Endothelial cell of umbilical vein (primary cell): ENCODE measurements at regions not wholly inside any gene's neighbourhood (a gene's known extent, or its start where the extent isn't known, plus 50 kb on each side); places are given as distances from the start of the nearest gene placed in this dataset.

Source experiments
- BruUV-seq: library from RNA; stranded (reverse); fragments of 400-500 nt; replicated peaks from 2 replicates; lab custom pipeline; 2021; lab: Mats Ljungman, UMichigan
- CTCF ChIA-PET: fragments of 300-600, 350-600 bp; sonication (Branson Sonifier 250); formaldehyde crosslinking; loops from one replicate; lab custom pipeline; 2021; ENCODE audit warnings: antibody characterized with exemption, inconsistent platforms; lab: Charles Lee
- POLR2A ChIA-PET: fragments of 300-600, 350-600 bp; sonication (Branson Sonifier 250); formaldehyde crosslinking; loops from one replicate; lab custom pipeline; 2021; ENCODE audit warnings: antibody characterized with exemption, inconsistent platforms; lab: Charles Lee
- DNase-seq: peaks from one replicate; pipeline ENCODE4 v3.0.0-alpha.2; 2011; ENCODE audit warnings: low read depth, low spot score
- FAIRE-seq: peaks from 2 replicates; lab custom pipeline; 2011; peaks lifted over from hg19 to GRCh38; lab: Jason Lieb, UNC
- H2AFZ ChIP-seq: 2 replicates; pipeline ENCODE4 v1.6.0; 2012; ENCODE audit warnings: low read depth, low read length, control low read depth, inconsistent platforms
- H3K27ac ChIP-seq: 2 replicates; pipeline ENCODE4 v1.5.1; 2011; ENCODE audit warnings: low read depth, mild to moderate bottlenecking, control low read depth, low read length, moderate library complexity; ENCODE audit not compliant: insufficient read depth
- H3K27me3 ChIP-seq, 2 experiments: 2 replicates each; pipeline versions ENCODE4 v1.6.0 to v1.6.1; 2011; ENCODE audit warnings: low read length in 2 of 2, mixed read lengths in 1 of 2; ENCODE audit not compliant: control insufficient read depth in 2 of 2, insufficient read depth in 2 of 2
- H3K36me3 ChIP-seq, 2 experiments: 2 replicates in 1 of 2; 3 replicates in 1 of 2; pipeline ENCODE4 v1.5.1; 2011; ENCODE audit warnings: low read length in 2 of 2, mild to moderate bottlenecking in 1 of 2, moderate library complexity in 1 of 2; ENCODE audit not compliant: control insufficient read depth in 2 of 2, insufficient read depth in 2 of 2; ENCODE audit errors: extremely low read depth in 1 of 2
- H3K4me1 ChIP-seq: 3 replicates; pipeline ENCODE4 v1.5.1; 2011; ENCODE audit warnings: mild to moderate bottlenecking, low read length; ENCODE audit not compliant: control insufficient read depth, insufficient read depth; ENCODE audit errors: extremely low read depth
- H3K4me2 ChIP-seq: 2 replicates; pipeline ENCODE4 v1.6.1; 2011; ENCODE audit warnings: low read length, control low read depth, mixed read lengths; ENCODE audit not compliant: insufficient read depth
- H3K4me3 ChIP-seq, 3 experiments: fragments of 200-600 bp in 1 of 3; sonication (generic), shearing (Covaris generic) in 1 of 3; replicated peaks in 1 of 3; 2 replicates each; pipeline ENCODE4 v1.5.1; 2011 to 2016; ENCODE audit warnings: control low read depth in 3 of 3, low read length in 3 of 3, mild to moderate bottlenecking in 2 of 3, inconsistent platforms in 1 of 3, low read depth in 1 of 3, moderate library complexity in 1 of 3; ENCODE audit not compliant: insufficient read depth in 1 of 3
- H3K79me2 ChIP-seq: 2 replicates; pipeline ENCODE4 v1.6.0; 2012; ENCODE audit warnings: low read length, inconsistent platforms; ENCODE audit not compliant: control insufficient read depth, insufficient read depth
- H3K9ac ChIP-seq: replicated peaks from 2 replicates; pipeline ENCODE3; 2011; ENCODE audit warnings: low read length, control low read depth; ENCODE audit not compliant: insufficient read depth; ENCODE audit errors: extremely low read depth
- H3K9me1 ChIP-seq: replicated peaks from 3 replicates; pipeline ENCODE4 v1.6.0; 2011; ENCODE audit warnings: mild to moderate bottlenecking, low read length; ENCODE audit not compliant: control insufficient read depth, insufficient read depth; ENCODE audit errors: extremely low read depth
- H3K9me3 ChIP-seq: replicated peaks from 2 replicates; pipeline ENCODE4 v1.5.1; 2012; ENCODE audit warnings: low read length, inconsistent platforms; ENCODE audit not compliant: control insufficient read depth, insufficient read depth
- H4K20me1 ChIP-seq: replicated peaks from 2 replicates; pipeline ENCODE3; 2011; ENCODE audit warnings: mild to moderate bottlenecking, low read length; ENCODE audit not compliant: control insufficient read depth, insufficient read depth; ENCODE audit errors: extremely low read depth
- CTCF ChIP-seq, 2 donors: IDR thresholded peaks; 1 replicate in 1 of 2; 2 replicates in 1 of 2; pipeline ENCODE4 v1.5.1; 2011; ENCODE audit warnings: low read length in 2 of 2, mild to moderate bottlenecking in 2 of 2, moderate library complexity in 2 of 2, control low read depth in 1 of 2, inconsistent platforms in 1 of 2, low read depth in 1 of 2; ENCODE audit not compliant: insufficient read depth in 1 of 2; ENCODE audit errors: extremely low read depth in 1 of 2
- EZH2 ChIP-seq: IDR thresholded peaks from 2 replicates; pipeline ENCODE4 v1.6.1; 2012; ENCODE audit warnings: borderline replicate concordance, low read depth, mild to moderate bottlenecking, moderate library complexity, low read length, inconsistent platforms; ENCODE audit not compliant: severe bottlenecking
- FOS ChIP-seq: IDR thresholded peaks from 2 replicates; pipeline ENCODE4 v1.6.1; 2011; ENCODE audit warnings: mild to moderate bottlenecking, low read length, moderate library complexity, borderline replicate concordance; ENCODE audit not compliant: insufficient read depth
- GATA2 ChIP-seq: IDR thresholded peaks from 2 replicates; pipeline ENCODE4 v1.7.0; 2011; ENCODE audit warnings: low read depth, mild to moderate bottlenecking, moderate library complexity, mixed read lengths, low read length; ENCODE audit not compliant: insufficient read length, insufficient read depth
- JUN ChIP-seq: IDR thresholded peaks from 2 replicates; pipeline ENCODE4 v1.6.1; 2011; ENCODE audit warnings: borderline replicate concordance, low read depth; ENCODE audit not compliant: insufficient read length, insufficient read depth
- MAX ChIP-seq: IDR thresholded peaks from 2 replicates; pipeline ENCODE4 v1.6.1; 2011; ENCODE audit not compliant: insufficient read depth, insufficient read length
- MYC ChIP-seq: IDR thresholded peaks from one replicate; pipeline ENCODE4 v1.6.1; 2011; ENCODE audit warnings: mild to moderate bottlenecking, low read depth, low read length
- POLR2A ChIP-seq: IDR thresholded peaks from 2 replicates; pipeline ENCODE4 v1.6.1; 2012; ENCODE audit warnings: low read depth, mild to moderate bottlenecking, control low read depth, low read length
- POLR2AphosphoS5 ChIP-seq: IDR thresholded peaks from 2 replicates; pipeline ENCODE4 v1.6.1; 2012; ENCODE audit warnings: low read depth, mild to moderate bottlenecking, control low read depth, low read length, moderate library complexity; ENCODE audit not compliant: insufficient read depth
- dilution Hi-C: fragments of 300-500 bp; cut with MboI; formaldehyde crosslinking; loops from one replicate; pipeline ENCODE4 v1.15.0; 2019; ENCODE audit warnings: low sequenced_read_pairs; ENCODE audit not compliant: extremely low pct_ligation_motif_present
- intact Hi-C: fragments of 100-400 bp; cut with micrococcal nuclease; formaldehyde crosslinking; loops from one replicate; pipeline ENCODE4 v1.10.0; 2022

- intact Hi-C loops (no loop called here), dilution Hi-C loops (no loop called here)
- no peaks in the 10 kb centered on the region for H3K36me3 ChIP-seq
- no peaks in the 10 kb centered on the region for H3K79me2 ChIP-seq
- BruUV-seq, result no TSS peak
- DNase-seq, result no peak
- H3K9me1 ChIP-seq, result no peaks in the 10 kb centered on the region
- H3K27me3 ChIP-seq, result no peaks in the 10 kb centered on the region
- H3K9me3 ChIP-seq, result no peaks in the 10 kb centered on the region
- no peaks in the 10 kb centered on the region for H3K4me1 ChIP-seq
- H2AFZ ChIP-seq, result no peak overlapping the region
- no peak for TF ChIP-seq MYC
- no peak for TF ChIP-seq POLR2AphosphoS5
- TF ChIP-seq MAX, result no peak
- no peak for TF ChIP-seq JUN
- no peak for TF ChIP-seq GATA2
- no peak for TF ChIP-seq POLR2A
- no peak for TF ChIP-seq FOS
- no peak for TF ChIP-seq CTCF (IDR thresholded peaks at IDR 0.05; ENCODE audit: extremely low read depth in 1 of 2, insufficient read depth in 1 of 2, low read depth in 1 of 2, low read length in 2 of 2)
- no peak for TF ChIP-seq EZH2
- CTCF ChIA-PET, result interaction anchor here (1.4 to 1.6 kb wide), 2 partner anchors 12 to 69 kb away, joined by 3 to 4 read pairs; no protein-coding TSS in a partner anchor
- H3K27ac ChIP-seq, result no peak overlapping the region
- no peak overlapping the region for H3K4me3 ChIP-seq
- no peak for FAIRE-seq
- H3K4me2 ChIP-seq, result no peak overlapping the region
- POLR2A ChIA-PET, result no interaction called here
- H4K20me1 ChIP-seq, result no peaks in the 10 kb centered on the region
- no peak overlapping the region for H3K9ac ChIP-seq
Observed at GRCh38 chr13:77409412-77409811, 82.5 kb upstream of the MYCBP2 start.
